BE2C (cell line): ENCODE measurements at regions not wholly inside any gene's neighbourhood (a gene's known extent, or its start where the extent isn't known, plus 50 kb on each side); places are given as distances from the start of the nearest gene placed in this dataset.

ENCODE experiments used
- DNase-seq: peaks from one replicate; pipeline ENCODE4 v3.0.0-alpha.2; 2020
- H3K27me3 ChIP-seq: fragments of 250-450 bp; sonication (Bioruptor Pico); 2 replicates; pipeline ENCODE4 v1.5.1; 2020; ENCODE audit warnings: mild to moderate bottlenecking
- H3K36me3 ChIP-seq: fragments of 250-450 bp; sonication (Bioruptor Pico); 2 replicates; pipeline ENCODE4 v1.5.1; 2020; ENCODE audit warnings: mild to moderate bottlenecking
- H3K4me1 ChIP-seq: fragments of 250-450 bp; sonication (Bioruptor Pico); 2 replicates; pipeline ENCODE4 v1.5.1; 2020
- H3K4me3 ChIP-seq: 2 replicates; pipeline ENCODE4 v1.5.1; 2011; ENCODE audit warnings: low read depth, low read length
- H3K9me3 ChIP-seq: fragments of 250-450 bp; sonication (Bioruptor Pico); 2 replicates; pipeline ENCODE4 v1.5.1; 2020
- CTCF ChIP-seq: IDR thresholded peaks from 2 replicates; pipeline ENCODE4 v1.5.1; 2012; ENCODE audit warnings: mild to moderate bottlenecking, low read depth, low read length

- Histone ChIP-seq H3K36me3 (no peaks in the 10 kb centered on the region), H3K4me3 (no peak overlapping the region), H3K27me3 (no peaks in the 10 kb centered on the region), H3K4me1 (no peaks in the 10 kb centered on the region), H3K9me3 (no peaks in the 10 kb centered on the region)
- DNase-seq, result no peak
- TF ChIP-seq CTCF, result no peak
Observed at GRCh38 chr2:55811048-55811447, 112.5 kb downstream of the EFEMP1 start.

GRCh38 chr2:55810622-55811020 lies 113.0 kb downstream of the EFEMP1 start:
- Histone ChIP-seq H3K9me3 (no peaks in the 10 kb centered on the region), H3K4me3 (no peak overlapping the region), H3K27me3 (no peaks in the 10 kb centered on the region), H3K4me1 (no peaks in the 10 kb centered on the region), H3K36me3 (no peaks in the 10 kb centered on the region)
- TF ChIP-seq CTCF, result no peak
- no peak for DNase-seq

DNA sequence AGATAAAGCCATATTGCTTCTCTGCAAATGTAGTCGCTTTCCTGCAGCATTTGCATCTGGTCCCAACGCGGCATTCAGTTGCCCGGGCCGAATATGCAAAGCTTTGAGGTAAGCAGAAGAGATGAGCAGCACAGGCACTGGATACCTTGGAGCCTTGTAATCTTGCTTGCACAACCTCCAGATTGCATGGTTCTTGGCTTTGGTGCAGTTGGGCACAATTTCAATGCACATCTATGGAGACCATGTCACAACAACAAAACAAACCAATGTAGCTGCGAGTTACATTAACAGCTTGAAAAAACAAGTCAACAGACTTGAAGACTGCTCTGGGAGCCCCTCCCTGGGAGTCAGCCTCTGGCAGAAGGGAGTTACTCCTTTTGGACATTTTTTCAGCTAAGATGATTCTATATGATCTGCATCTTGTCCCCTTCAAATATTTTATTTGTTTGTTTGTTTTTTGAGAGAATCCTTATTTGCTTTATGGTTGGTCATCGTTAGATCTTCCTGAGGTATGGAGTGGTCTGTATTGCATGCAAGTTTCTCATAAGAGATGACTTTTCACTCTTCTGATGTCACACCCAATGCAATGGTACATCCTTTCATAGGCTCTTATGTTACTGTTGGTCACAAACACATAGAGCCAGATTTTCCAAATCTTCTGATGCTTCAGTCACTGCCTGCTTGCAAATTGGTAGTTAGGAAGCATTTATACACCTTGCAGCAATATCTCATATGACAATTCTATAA lies 113.5 kb downstream of the EFEMP1 start:
- H3K36me3 ChIP-seq, result no peaks in the 10 kb centered on the region
- no peaks in the 10 kb centered on the region for H3K9me3 ChIP-seq
- no peak for DNase-seq
- TF ChIP-seq CTCF, result no peak
- H3K4me3 ChIP-seq, result no peak overlapping the region
- no peaks in the 10 kb centered on the region for H3K4me1 ChIP-seq
- H3K27me3 ChIP-seq, result no peaks in the 10 kb centered on the region

- DNase-seq, result no peak
- Histone ChIP-seq H3K36me3 (no peaks in the 10 kb centered on the region), H3K9me3 (no peaks in the 10 kb centered on the region), H3K4me3 (no peak overlapping the region), H3K4me1 (no peaks in the 10 kb centered on the region), H3K27me3 (no peaks in the 10 kb centered on the region)
- no peak for TF ChIP-seq CTCF
Observed at GRCh38 chr2:55807900-55808299, 114.3 kb upstream of the PNPT1 start.

DNA sequence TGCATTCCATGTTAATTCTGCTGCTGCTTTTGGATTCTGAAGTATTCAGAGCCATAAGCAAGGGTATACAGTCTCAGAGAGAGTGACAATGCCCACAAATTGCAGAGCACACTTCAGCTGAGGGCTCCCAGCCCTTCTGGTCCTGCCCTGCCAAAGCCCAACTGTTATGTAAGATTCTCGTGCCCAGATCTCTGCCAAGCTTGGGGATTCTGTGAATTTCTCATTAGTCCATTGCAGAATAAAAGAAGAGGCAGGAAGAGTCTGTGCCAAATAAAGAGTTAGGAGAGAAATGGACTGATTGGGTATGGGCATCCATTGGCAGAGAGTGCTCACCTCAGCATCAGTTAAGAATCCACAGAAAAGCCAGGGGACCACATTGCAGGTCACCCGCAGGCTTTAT lies 112.0 kb upstream of the PNPT1 start:
- no peak overlapping the region for H3K4me3 ChIP-seq
- no peaks in the 10 kb centered on the region for H3K4me1 ChIP-seq
- no peaks in the 10 kb centered on the region for H3K36me3 ChIP-seq
- no peaks in the 10 kb centered on the region for H3K27me3 ChIP-seq
- TF ChIP-seq CTCF, result no peak
- DNase-seq, result no peak
- H3K9me3 ChIP-seq, result no peaks in the 10 kb centered on the region

GRCh38 chr2:55804535-55804934 lies 110.9 kb upstream of the PNPT1 start:
- Histone ChIP-seq H3K4me3 (no peak overlapping the region), H3K27me3 (no peaks in the 10 kb centered on the region), H3K36me3 (no peaks in the 10 kb centered on the region), H3K9me3 (no peaks in the 10 kb centered on the region), H3K4me1 (no peaks in the 10 kb centered on the region)
- no peak for TF ChIP-seq CTCF
- DNase-seq, result no peak
